ENCODE measurements at regions not wholly inside any gene's neighbourhood (a gene's known extent, or its start where the extent isn't known, plus 50 kb on each side); places are given as distances from the start of the nearest gene placed in this dataset.

DNA sequence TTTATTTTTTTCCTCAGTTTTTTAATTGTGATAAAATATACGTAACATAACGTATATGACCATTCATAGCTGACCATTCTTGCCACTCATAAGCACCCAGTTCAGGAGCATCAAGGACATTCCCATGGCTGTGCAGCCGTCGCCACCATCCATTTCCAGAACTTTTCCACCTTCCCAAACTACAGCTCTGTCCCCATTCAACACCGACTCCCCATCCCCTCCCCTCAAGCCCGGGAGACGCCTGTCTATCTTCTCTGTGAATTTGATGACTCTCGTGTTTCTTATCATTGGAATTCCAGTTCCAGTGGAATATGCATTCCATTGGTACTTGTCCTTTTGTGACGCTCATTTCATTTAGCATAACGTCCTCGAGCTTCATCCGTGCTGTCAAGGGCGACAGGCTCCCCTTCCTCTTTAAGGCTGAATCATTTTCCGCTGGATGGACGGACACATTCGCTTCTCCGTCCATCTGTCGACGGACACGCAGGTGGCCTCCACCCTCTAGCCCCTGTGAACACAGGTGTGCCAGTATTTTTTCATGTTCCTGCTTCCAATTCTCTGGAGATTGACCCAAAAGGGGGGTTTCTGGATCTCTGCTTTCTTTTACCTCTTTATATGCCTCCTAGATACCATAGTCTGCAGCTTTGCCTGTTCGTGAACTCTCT lies 88.1 kb downstream of the YTHDF1 start:
- Histone ChIP-seq H3K9ac (replicated peaks; ENCODE audit: extremely low read depth, insufficient read depth, low read length) (no peak overlapping the region), H4K20me1 (replicated peaks; ENCODE audit: control insufficient read depth, extremely low read depth, insufficient read depth, low read length) (no peaks in the 10 kb centered on the region), H3K79me2 (ENCODE audit: control insufficient read depth, insufficient read depth, low read length) (no peaks in the 10 kb centered on the region), H2AFZ (ENCODE audit: low read depth, low read length) (no peak overlapping the region), H3K27ac (ENCODE audit: insufficient read depth, low read depth, low read length) (no peak overlapping the region), H3K4me1 (ENCODE audit: control insufficient read depth, extremely low read depth, insufficient read depth, low read length) (peaks cover 9% of the 10 kb centered on the region), H3K4me2 (ENCODE audit: insufficient read depth, low read length) (no peak overlapping the region), H3K9me3 (replicated peaks; ENCODE audit: control insufficient read depth, insufficient read depth, low read length) (no peaks in the 10 kb centered on the region), H3K4me3 (replicated peaks in 1 of 3; ENCODE audit: insufficient read depth in 1 of 3, low read depth in 1 of 3, low read length in 3 of 3) (no peak overlapping the region), H3K9me1 (replicated peaks; ENCODE audit: control insufficient read depth, extremely low read depth, insufficient read depth, low read length) (no peaks in the 10 kb centered on the region), H3K36me3 (ENCODE audit: control insufficient read depth in 2 of 2, extremely low read depth in 1 of 2, insufficient read depth in 2 of 2, low read length in 2 of 2) (no peaks in the 10 kb centered on the region), H3K27me3 (ENCODE audit: control insufficient read depth in 2 of 2, insufficient read depth in 2 of 2, low read length in 2 of 2) (no peaks in the 10 kb centered on the region)
- BruUV-seq (replicated peaks) = no TSS peak
- ChIA-PET POLR2A (no interaction called here), CTCF (interaction anchor here (1.1 kb wide), 1 partner anchor 15 kb away, joined by 3 read pairs; no protein-coding TSS in a partner anchor)
- TF ChIP-seq GATA2 (IDR thresholded peaks at IDR 0.05; ENCODE audit: insufficient read depth, insufficient read length, low read depth, low read length) = no peak
- no peak for TF ChIP-seq POLR2AphosphoS5 (IDR thresholded peaks at IDR 0.05; ENCODE audit: insufficient read depth, low read depth, low read length)
- TF ChIP-seq EZH2 (IDR thresholded peaks at IDR 0.05; ENCODE audit: borderline replicate concordance, low read depth, low read length, severe bottlenecking) = no peak
- TF ChIP-seq MAX (IDR thresholded peaks at IDR 0.05; ENCODE audit: insufficient read depth, insufficient read length) = no peak
- TF ChIP-seq, protein P1, sequence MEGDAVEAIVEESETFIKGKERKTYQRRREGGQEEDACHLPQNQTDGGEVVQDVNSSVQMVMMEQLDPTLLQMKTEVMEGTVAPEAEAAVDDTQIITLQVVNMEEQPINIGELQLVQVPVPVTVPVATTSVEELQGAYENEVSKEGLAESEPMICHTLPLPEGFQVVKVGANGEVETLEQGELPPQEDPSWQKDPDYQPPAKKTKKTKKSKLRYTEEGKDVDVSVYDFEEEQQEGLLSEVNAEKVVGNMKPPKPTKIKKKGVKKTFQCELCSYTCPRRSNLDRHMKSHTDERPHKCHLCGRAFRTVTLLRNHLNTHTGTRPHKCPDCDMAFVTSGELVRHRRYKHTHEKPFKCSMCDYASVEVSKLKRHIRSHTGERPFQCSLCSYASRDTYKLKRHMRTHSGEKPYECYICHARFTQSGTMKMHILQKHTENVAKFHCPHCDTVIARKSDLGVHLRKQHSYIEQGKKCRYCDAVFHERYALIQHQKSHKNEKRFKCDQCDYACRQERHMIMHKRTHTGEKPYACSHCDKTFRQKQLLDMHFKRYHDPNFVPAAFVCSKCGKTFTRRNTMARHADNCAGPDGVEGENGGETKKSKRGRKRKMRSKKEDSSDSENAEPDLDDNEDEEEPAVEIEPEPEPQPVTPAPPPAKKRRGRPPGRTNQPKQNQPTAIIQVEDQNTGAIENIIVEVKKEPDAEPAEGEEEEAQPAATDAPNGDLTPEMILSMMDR (IDR thresholded peaks at IDR 0.05; ENCODE audit: extremely low read depth in 1 of 2, insufficient read depth in 1 of 2, low read depth in 1 of 2, low read length in 2 of 2) = no peak
- TF ChIP-seq FOS (IDR thresholded peaks at IDR 0.05; ENCODE audit: borderline replicate concordance, insufficient read depth, low read length) = no peak
- TF ChIP-seq JUN (IDR thresholded peaks at IDR 0.05; ENCODE audit: borderline replicate concordance, insufficient read depth, insufficient read length, low read depth) = no peak
- no peak for TF ChIP-seq POLR2A (IDR thresholded peaks at IDR 0.05; ENCODE audit: low read depth, low read length)
- TF ChIP-seq MYC (IDR thresholded peaks at IDR 0.05; ENCODE audit: low read depth, low read length) = no peak
- no peak for DNase-seq (ENCODE audit: low read depth, low spot score)
- intact Hi-C loops (cut with micrococcal nuclease) (no loop called here), dilution Hi-C loops (cut with MboI; ENCODE audit: extremely low pct_ligation_motif_present, low sequenced_read_pairs) (no loop called here)
- FAIRE-seq = no peak
